GM12878 (cell line): ENCODE measurements at regions not wholly inside any gene's neighbourhood (a gene's known extent, or its start where the extent isn't known, plus 50 kb on each side); places are given as distances from the start of the nearest gene placed in this dataset.

Experiments used
- ATAC-seq: fragments of 200-7000 bp; cut with Tn5 transposase; 3 replicates; pipeline ENCODE4 v1.9.1; 2020; ENCODE audit warnings: mild to moderate bottlenecking, moderate library complexity
- BruUV-seq: library from RNA; stranded (reverse); fragments of 400-500 nt; replicated peaks from 2 replicates; lab custom pipeline; 2021; lab: Mats Ljungman, UMichigan
- CTCF ChIA-PET: fragments of 300-600 bp; sonication (Branson Sonifier 250); formaldehyde crosslinking; extraction: SDS; loops from one replicate; lab custom pipeline; 2021; ENCODE audit warnings: inconsistent platforms; lab: Yijun Ruan, JAX
- POLR2A ChIA-PET: fragments of 350-600 bp; formaldehyde crosslinking; extraction: SDS; loops from one replicate; lab custom pipeline; 2021; ENCODE audit warnings: inconsistent platforms; lab: Charles Lee
- RAD21 ChIA-PET: fragments of 300-600 bp; sonication (Branson Sonifier 250); formaldehyde crosslinking; loops from one replicate; lab custom pipeline; 2023; ENCODE audit warnings: antibody characterized with exemption; ENCODE audit not compliant: unreplicated experiment; lab: Charles Lee
- SMC1A ChIA-PET: fragments of 300-600 bp; sonication (Branson Sonifier 250); formaldehyde crosslinking; loops from one replicate; lab custom pipeline; 2023; ENCODE audit not compliant: unreplicated experiment, uncharacterized antibody; lab: Charles Lee
- DNase-seq: peaks from one replicate; pipeline ENCODE4 v3.0.0-alpha.2; 2011; ENCODE audit warnings: low read depth, low spot score
- FAIRE-seq: peaks from 3 replicates; lab custom pipeline; 2011; peaks lifted over from hg19 to GRCh38; lab: Jason Lieb, UNC
- H2AFZ ChIP-seq: 2 replicates; pipeline ENCODE4 v1.6.0; 2011; ENCODE audit warnings: low read depth, low read length, control low read depth; ENCODE audit not compliant: control insufficient read depth
- H3K27ac ChIP-seq: 2 replicates; pipeline ENCODE4 v1.5.1; 2011; ENCODE audit warnings: control low read depth; ENCODE audit not compliant: control insufficient read depth, insufficient read depth
- H3K27me3 ChIP-seq, 2 experiments: replicated peaks in 1 of 2; 2 replicates each; pipeline versions ENCODE4 v1.6.0 to v1.6.1; 2011; ENCODE audit warnings: low read length in 1 of 2; ENCODE audit not compliant: control insufficient read depth in 2 of 2, insufficient read depth in 2 of 2
- H3K36me3 ChIP-seq, 2 experiments: 2 replicates each; pipeline ENCODE4 v1.5.1; 2011; ENCODE audit warnings: low read length in 1 of 2; ENCODE audit not compliant: control insufficient read depth in 2 of 2, insufficient read depth in 2 of 2
- H3K4me1 ChIP-seq: 2 replicates; pipeline ENCODE4 v1.6.1; 2011; ENCODE audit warnings: mild to moderate bottlenecking, low read length, moderate library complexity, mixed read lengths; ENCODE audit not compliant: control insufficient read depth, insufficient read depth
- H3K4me2 ChIP-seq: 2 replicates; pipeline ENCODE4 v1.6.0; 2011; ENCODE audit warnings: control low read depth; ENCODE audit not compliant: control insufficient read depth, insufficient read depth
- H3K4me3 ChIP-seq: fragments of 200-600 bp; sonication (generic); 2 replicates; pipeline ENCODE4 v1.5.1; 2016
- H3K79me2 ChIP-seq: 2 replicates; pipeline ENCODE4 v1.6.0; 2011; ENCODE audit warnings: low read length; ENCODE audit not compliant: control insufficient read depth, insufficient read depth
- H3K9ac ChIP-seq: 2 replicates; pipeline ENCODE4 v1.8.0; 2011; ENCODE audit warnings: low read length, control low read depth, mixed read lengths; ENCODE audit not compliant: control insufficient read depth, insufficient read depth
- H3K9me3 ChIP-seq: replicated peaks from 3 replicates; pipeline ENCODE4 v1.5.1; 2011; ENCODE audit warnings: mild to moderate bottlenecking, low read length; ENCODE audit not compliant: control insufficient read depth, insufficient read depth
- H4K20me1 ChIP-seq: 2 replicates; pipeline ENCODE4 v1.6.0; 2011; ENCODE audit not compliant: control insufficient read depth, insufficient read depth
- MYC ChIP-seq: IDR thresholded peaks from 2 replicates; pipeline ENCODE4 v1.6.1; 2011; ENCODE audit warnings: mild to moderate bottlenecking, low read length, moderate library complexity, inconsistent platforms; ENCODE audit not compliant: insufficient read depth, insufficient replicate concordance, insufficient read length, severe bottlenecking
- PAX8 ChIP-seq: fragments of 450-650 bp; IDR thresholded peaks from 2 replicates; pipeline ENCODE4 v1.6.1; 2017; ENCODE audit warnings: mild to moderate bottlenecking, moderate library complexity
- REST ChIP-seq: IDR thresholded peaks from 2 replicates; pipeline ENCODE4 v1.6.1; 2012; ENCODE audit warnings: mild to moderate bottlenecking, low read depth, low read length
- WGBS: methylation state at CpG from one replicate; pipeline ENCODE4 v1.1.6; 2016; ENCODE audit warnings: low lambda C conversion rate; ENCODE audit not compliant: insufficient replicate concordance, insufficient coverage; ENCODE audit errors: missing lambda C conversion rate; 5-methylcytosine and 5-hydroxymethylcytosine counted together
- in situ Hi-C: fragments of 300-500 bp; cut with MboI; formaldehyde crosslinking; loops from 9 replicates; pipeline ENCODE4 v1.14.3; 2018; ENCODE audit warnings: mixed read lengths
- intact Hi-C: fragments of 100-400 bp; cut with micrococcal nuclease; formaldehyde crosslinking; loops from one replicate; pipeline ENCODE4 v1.14.2; 2022; ENCODE audit not compliant: unreplicated experiment

GRCh38 chr4:30855232-30855631, 135.1 kb downstream of the PCDH7 start:
- ATAC-seq (no peak), FAIRE-seq (peak; percentile 41), DNase-seq (no peak)
- no peak overlapping the region for H3K4me2 ChIP-seq
- H2AFZ ChIP-seq = no peak overlapping the region
- CTCF ChIA-PET = interaction anchor here (0.6 kb wide), 1 partner anchor 888 kb away, joined by 4 read pairs; no protein-coding TSS in a partner anchor
- no peaks in the 10 kb centered on the region for H4K20me1 ChIP-seq
- TF ChIP-seq REST (no peak), MYC (no peak), PAX8 (no peak)
- no peaks in the 10 kb centered on the region for H3K9me3 ChIP-seq
- BruUV-seq = no TSS peak
- 32% methylated on average over 3 of the region's 3 CpGs for WGBS
- no peak overlapping the region for H3K4me3 ChIP-seq
- H3K9ac ChIP-seq = no peak overlapping the region
- H3K79me2 ChIP-seq = no peaks in the 10 kb centered on the region
- H3K36me3 ChIP-seq = no peaks in the 10 kb centered on the region
- RAD21 ChIA-PET = no interaction called here
- no peaks in the 10 kb centered on the region for H3K4me1 ChIP-seq
- POLR2A ChIA-PET = no interaction called here
- intact Hi-C loops = no loop called here
- SMC1A ChIA-PET = interaction anchor here (0.8 to 0.9 kb wide), 2 partner anchors 11 to 107 kb away, joined by 3 read pairs; no protein-coding TSS in a partner anchor
- no peak overlapping the region for H3K27ac ChIP-seq
- no peaks in the 10 kb centered on the region for H3K27me3 ChIP-seq
- in situ Hi-C loops = no loop called here
